Keratinocyte (primary cell): ENCODE measurements at regions not wholly inside any gene's neighbourhood (a gene's known extent, or its start where the extent isn't known, plus 50 kb on each side); places are given as distances from the start of the nearest gene placed in this dataset.

Experiments
- EZH2 ChIP-seq: IDR thresholded peaks from one replicate; pipeline ENCODE4 v1.6.1; 2012; ENCODE audit warnings: inconsistent platforms, mild to moderate bottlenecking, low read length, moderate library complexity
- TF ChIP-seq, protein P1 (sequence below), 3 experiments: IDR thresholded peaks in 1 of 3; conservative IDR thresholded peaks in 1 of 3; optimal IDR thresholded peaks in 1 of 3; 2 replicates in 2 of 3; 3 replicates in 1 of 3; pipeline versions ENCODE3 to v1.5.1; 2011; ENCODE audit warnings: low read length in 3 of 3, mild to moderate bottlenecking in 3 of 3, moderate library complexity in 2 of 3, control low read depth in 1 of 3, inconsistent platforms in 1 of 3; ENCODE audit not compliant: insufficient read depth in 2 of 3; ENCODE audit errors: extremely low read depth in 1 of 3

DNA sequence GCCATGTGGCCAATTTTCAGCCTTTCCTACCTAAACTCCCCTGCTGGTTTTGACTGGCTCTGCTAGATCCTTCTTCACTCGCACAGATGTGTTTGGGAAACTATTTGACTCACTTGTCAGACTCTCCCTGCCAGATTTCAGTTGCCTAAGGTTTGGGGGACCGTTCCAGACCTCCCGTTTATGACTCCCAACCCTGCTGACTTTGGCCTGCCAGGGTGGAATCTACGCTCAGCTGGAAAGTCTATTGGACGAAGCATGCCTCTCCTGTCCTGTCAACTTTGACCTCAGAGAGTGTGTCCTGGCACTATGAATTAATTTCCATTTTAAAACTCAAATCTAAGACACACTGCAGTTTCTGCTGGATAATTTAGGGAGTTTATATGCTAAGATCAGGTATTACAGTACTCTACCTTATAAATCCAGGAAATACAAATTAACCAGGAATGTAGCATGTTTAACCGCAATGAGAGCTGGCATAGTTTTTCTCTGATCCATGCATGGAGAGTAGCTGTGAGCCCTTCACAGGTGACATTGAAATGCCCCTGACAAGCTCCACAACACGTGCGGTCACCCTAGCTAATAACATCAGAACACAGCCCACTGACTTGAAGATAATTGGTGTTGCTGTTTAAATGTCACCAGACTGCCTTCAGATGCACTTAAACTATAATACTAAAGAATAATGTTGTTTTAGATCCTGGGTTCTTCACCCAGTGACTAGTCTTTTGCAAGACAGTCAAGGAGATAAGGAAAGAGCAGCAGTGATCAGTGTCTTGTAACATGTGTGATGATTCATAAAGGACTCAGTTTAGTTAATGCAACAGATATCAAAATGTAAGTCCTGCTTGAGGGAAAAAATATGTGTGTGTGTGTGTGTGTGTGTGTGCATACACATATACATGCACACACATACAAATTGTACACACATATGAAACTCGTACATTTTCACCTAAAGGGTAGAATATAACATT lies 223.0 kb upstream of the MCTP2 start:
- TF ChIP-seq, protein P1, sequence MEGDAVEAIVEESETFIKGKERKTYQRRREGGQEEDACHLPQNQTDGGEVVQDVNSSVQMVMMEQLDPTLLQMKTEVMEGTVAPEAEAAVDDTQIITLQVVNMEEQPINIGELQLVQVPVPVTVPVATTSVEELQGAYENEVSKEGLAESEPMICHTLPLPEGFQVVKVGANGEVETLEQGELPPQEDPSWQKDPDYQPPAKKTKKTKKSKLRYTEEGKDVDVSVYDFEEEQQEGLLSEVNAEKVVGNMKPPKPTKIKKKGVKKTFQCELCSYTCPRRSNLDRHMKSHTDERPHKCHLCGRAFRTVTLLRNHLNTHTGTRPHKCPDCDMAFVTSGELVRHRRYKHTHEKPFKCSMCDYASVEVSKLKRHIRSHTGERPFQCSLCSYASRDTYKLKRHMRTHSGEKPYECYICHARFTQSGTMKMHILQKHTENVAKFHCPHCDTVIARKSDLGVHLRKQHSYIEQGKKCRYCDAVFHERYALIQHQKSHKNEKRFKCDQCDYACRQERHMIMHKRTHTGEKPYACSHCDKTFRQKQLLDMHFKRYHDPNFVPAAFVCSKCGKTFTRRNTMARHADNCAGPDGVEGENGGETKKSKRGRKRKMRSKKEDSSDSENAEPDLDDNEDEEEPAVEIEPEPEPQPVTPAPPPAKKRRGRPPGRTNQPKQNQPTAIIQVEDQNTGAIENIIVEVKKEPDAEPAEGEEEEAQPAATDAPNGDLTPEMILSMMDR (optimal IDR thresholded peaks at IDR 0.05 in 1 of 3, IDR thresholded peaks at IDR 0.05 in 1 of 3, conservative IDR thresholded peaks at IDR 0.05 in 1 of 3; ENCODE audit: extremely low read depth in 1 of 3, insufficient read depth in 2 of 3, low read length in 3 of 3), result no peak
- no peak for TF ChIP-seq EZH2
